KMS-11 (cell line): ENCODE measurements at regions not wholly inside any gene's neighbourhood (a gene's known extent, or its start where the extent isn't known, plus 50 kb on each side); places are given as distances from the start of the nearest gene placed in this dataset.

ENCODE experiments used
- H2AFZ ChIP-seq: fragments of 200-600 bp; sonication (generic); 2 replicates; pipeline ENCODE4 v1.6.1; 2016; ENCODE audit warnings: antibody characterized with exemption, mixed run types, low read depth
- H3K27ac ChIP-seq: fragments of 200-600 bp; sonication (generic); 2 replicates; pipeline ENCODE4 v1.6.1; 2016; ENCODE audit warnings: mild to moderate bottlenecking, mixed run types
- H3K27me3 ChIP-seq: fragments of 200-600 bp; sonication (generic); 2 replicates; pipeline ENCODE4 v1.6.1; 2017; ENCODE audit warnings: mild to moderate bottlenecking, low read depth, mixed run types, moderate library complexity; ENCODE audit not compliant: insufficient read depth
- H3K36me3 ChIP-seq: fragments of 200-600 bp; sonication (generic); 2 replicates; pipeline ENCODE4 v1.6.1; 2017; ENCODE audit warnings: mild to moderate bottlenecking, mixed run types; ENCODE audit not compliant: insufficient read depth
- H3K4me1 ChIP-seq: fragments of 200-600 bp; sonication (generic); 2 replicates; pipeline ENCODE4 v1.6.1; 2016; ENCODE audit warnings: mild to moderate bottlenecking, low read depth, mixed run types; ENCODE audit not compliant: poor library complexity, severe bottlenecking
- H3K4me2 ChIP-seq: fragments of 200-600 bp; sonication (generic); 2 replicates; pipeline ENCODE4 v1.7.0; 2016; ENCODE audit warnings: mild to moderate bottlenecking, mixed run types
- H3K4me3 ChIP-seq: fragments of 200-600 bp; sonication (generic); IDR thresholded peaks from 2 replicates; pipeline ENCODE4 v1.6.1; 2017; ENCODE audit warnings: low read depth, low read length, mixed read lengths; ENCODE audit not compliant: insufficient read depth
- H3K79me2 ChIP-seq: fragments of 200-600 bp; sonication (generic); 2 replicates; pipeline ENCODE4 v1.6.1; 2016; ENCODE audit warnings: low read depth, mixed run types; ENCODE audit not compliant: insufficient read depth
- H3K9ac ChIP-seq: fragments of 200-600 bp; sonication (generic); 2 replicates; pipeline ENCODE4 v1.6.1; 2016; ENCODE audit warnings: mild to moderate bottlenecking, mixed run types
- H4K20me1 ChIP-seq: fragments of 200-600 bp; sonication (generic); 2 replicates; pipeline ENCODE4 v1.6.1; 2016; ENCODE audit warnings: mild to moderate bottlenecking, mixed run types; ENCODE audit not compliant: insufficient read depth
- TF ChIP-seq, protein P1 (sequence below): fragments of 200-600 bp; sonication (generic); conservative IDR thresholded peaks from 2 replicates; pipeline ENCODE4 v1.6.1; 2017; ENCODE audit warnings: low read depth, mild to moderate bottlenecking, antibody characterized with exemption, low read length, moderate library complexity, mixed read lengths

DNA sequence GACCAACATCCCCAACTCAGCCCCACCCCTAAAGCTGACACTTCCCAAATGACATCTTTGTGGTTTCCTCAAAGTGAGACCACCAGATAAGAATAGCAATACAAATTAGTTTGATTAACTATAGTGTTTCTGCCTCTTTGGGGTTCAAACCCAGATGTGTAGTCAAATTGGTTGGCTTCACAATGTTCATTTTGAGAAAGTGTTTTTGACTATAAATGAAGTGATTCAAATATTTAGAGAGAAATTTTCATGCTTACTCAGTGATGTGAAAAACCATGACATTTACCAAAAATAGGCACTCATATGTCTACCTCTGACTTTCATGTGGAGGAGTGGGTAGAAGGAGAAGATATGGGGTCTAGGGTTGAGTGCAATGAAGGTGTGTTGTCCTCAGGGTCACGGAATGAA, 218.4 kb downstream of the BCAT1 start:
- H3K4me2 ChIP-seq: no peak overlapping the region
- TF ChIP-seq, protein P1, sequence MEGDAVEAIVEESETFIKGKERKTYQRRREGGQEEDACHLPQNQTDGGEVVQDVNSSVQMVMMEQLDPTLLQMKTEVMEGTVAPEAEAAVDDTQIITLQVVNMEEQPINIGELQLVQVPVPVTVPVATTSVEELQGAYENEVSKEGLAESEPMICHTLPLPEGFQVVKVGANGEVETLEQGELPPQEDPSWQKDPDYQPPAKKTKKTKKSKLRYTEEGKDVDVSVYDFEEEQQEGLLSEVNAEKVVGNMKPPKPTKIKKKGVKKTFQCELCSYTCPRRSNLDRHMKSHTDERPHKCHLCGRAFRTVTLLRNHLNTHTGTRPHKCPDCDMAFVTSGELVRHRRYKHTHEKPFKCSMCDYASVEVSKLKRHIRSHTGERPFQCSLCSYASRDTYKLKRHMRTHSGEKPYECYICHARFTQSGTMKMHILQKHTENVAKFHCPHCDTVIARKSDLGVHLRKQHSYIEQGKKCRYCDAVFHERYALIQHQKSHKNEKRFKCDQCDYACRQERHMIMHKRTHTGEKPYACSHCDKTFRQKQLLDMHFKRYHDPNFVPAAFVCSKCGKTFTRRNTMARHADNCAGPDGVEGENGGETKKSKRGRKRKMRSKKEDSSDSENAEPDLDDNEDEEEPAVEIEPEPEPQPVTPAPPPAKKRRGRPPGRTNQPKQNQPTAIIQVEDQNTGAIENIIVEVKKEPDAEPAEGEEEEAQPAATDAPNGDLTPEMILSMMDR: no peak

DNA sequence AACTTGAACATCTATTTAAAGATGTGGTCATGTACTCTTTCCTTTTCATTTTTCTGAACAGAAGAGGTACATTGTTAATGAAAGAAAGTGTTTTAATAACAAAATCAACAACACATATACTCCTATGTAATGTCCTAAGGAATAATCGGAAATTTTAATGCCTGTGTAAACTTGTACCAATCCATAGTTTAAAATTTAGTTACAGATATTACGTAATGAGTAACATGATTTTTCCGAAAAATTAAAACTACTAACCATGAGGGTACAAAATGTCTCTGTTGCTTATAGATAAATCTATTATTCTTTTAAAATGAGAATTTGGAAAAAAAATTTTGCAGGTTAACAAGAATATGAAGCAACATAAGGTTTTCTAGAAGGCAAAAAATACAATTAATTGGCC, 220.1 kb downstream of the BCAT1 start:
- H3K27ac ChIP-seq: no peak overlapping the region
- no peak overlapping the region for H3K4me2 ChIP-seq
- H3K9ac ChIP-seq: no peak overlapping the region
- no peaks in the 10 kb centered on the region for H4K20me1 ChIP-seq
- no peak overlapping the region for H2AFZ ChIP-seq
- TF ChIP-seq, protein P1: no peak
- H3K79me2 ChIP-seq: no peaks in the 10 kb centered on the region
- H3K27me3 ChIP-seq: no peaks in the 10 kb centered on the region
- H3K4me3 ChIP-seq: no peak overlapping the region
- no peaks in the 10 kb centered on the region for H3K36me3 ChIP-seq
- no peaks in the 10 kb centered on the region for H3K4me1 ChIP-seq

More for the DNA sequence above, 218.4 kb downstream of the BCAT1 start:
- Histone ChIP-seq H3K4me3 (no peak overlapping the region), H3K4me1 (no peaks in the 10 kb centered on the region), H3K79me2 (no peaks in the 10 kb centered on the region), H2AFZ (no peak overlapping the region), H3K36me3 (no peaks in the 10 kb centered on the region), H4K20me1 (no peaks in the 10 kb centered on the region), H3K27ac (no peak overlapping the region), H3K27me3 (no peaks in the 10 kb centered on the region), H3K9ac (no peak overlapping the region)

DNA sequence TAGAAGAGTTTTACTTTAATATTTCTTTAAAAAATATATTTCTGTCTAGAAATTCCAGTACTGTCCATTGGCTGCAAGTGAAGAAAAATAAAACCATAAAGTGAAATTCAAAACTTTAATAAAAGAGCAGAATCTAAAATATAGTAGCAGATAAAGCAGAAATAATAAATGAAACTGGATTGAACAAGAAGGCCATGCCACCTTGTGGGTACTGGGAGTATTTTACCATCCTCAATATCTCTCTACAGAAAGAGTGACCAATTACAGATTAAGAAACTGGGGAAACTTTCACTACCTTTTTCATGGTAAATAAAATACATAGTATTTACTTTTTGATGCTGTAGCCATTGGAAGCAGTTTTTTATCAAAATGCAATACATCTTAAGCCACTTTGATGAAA, 220.5 kb downstream of the BCAT1 start:
- H3K4me3 ChIP-seq: no peak overlapping the region
- H3K36me3 ChIP-seq: no peaks in the 10 kb centered on the region
- no peak overlapping the region for H3K4me2 ChIP-seq
- H3K4me1 ChIP-seq: no peaks in the 10 kb centered on the region
- H3K27ac ChIP-seq: no peak overlapping the region
- H2AFZ ChIP-seq: no peak overlapping the region
- no peaks in the 10 kb centered on the region for H3K79me2 ChIP-seq
- H3K27me3 ChIP-seq: no peaks in the 10 kb centered on the region
- TF ChIP-seq, protein P1: no peak; the same call in 1 of the 2 replicates
- H3K9ac ChIP-seq: no peak overlapping the region
- no peaks in the 10 kb centered on the region for H4K20me1 ChIP-seq

DNA sequence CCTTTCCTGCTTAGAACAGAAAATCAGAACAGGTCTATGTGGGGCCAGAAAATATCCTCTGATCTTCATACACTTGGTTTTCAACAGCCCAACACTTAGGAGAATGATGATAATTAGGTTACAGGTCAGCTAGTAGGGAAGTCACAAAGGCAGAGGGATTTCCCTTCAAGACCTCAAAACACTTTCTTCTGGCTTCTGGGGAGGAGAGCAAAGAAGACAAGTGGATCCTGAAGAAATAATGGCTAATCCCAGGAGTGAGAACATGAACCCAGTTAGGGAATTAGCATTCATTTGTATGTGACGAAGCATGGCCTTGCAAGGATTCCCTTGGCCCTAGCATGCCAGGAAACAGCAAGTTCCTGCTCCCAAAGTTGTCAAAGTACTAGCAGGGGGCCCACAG, 223.3 kb downstream of the BCAT1 start:
- Histone ChIP-seq H4K20me1 (no peaks in the 10 kb centered on the region), H3K27me3 (no peaks in the 10 kb centered on the region), H3K79me2 (no peaks in the 10 kb centered on the region), H3K4me1 (no peaks in the 10 kb centered on the region), H3K27ac (no peak overlapping the region), H3K36me3 (no peaks in the 10 kb centered on the region), H2AFZ (no peak overlapping the region), H3K9ac (no peak overlapping the region), H3K4me3 (no peak overlapping the region), H3K4me2 (no peak overlapping the region)
- TF ChIP-seq, protein P1: no peak
